Suprapubic skin (tissue), 4 donors: ENCODE measurements at regions not wholly inside any gene's neighbourhood (a gene's known extent, or its start where the extent isn't known, plus 50 kb on each side); places are given as distances from the start of the nearest gene placed in this dataset.

Experiments used
- CTCF ChIP-seq, 2 donors: fragments of 200-600 bp in 1 of 2; fragments of 450-650 bp in 1 of 2; sonication (generic) in 1 of 2; IDR thresholded peaks; one replicate each; pipeline ENCODE4 v1.5.1; 2016 to 2019; ENCODE audit warnings: antibody characterized with exemption in 2 of 2, mild to moderate bottlenecking in 1 of 2, moderate library complexity in 1 of 2
- EP300 ChIP-seq: sonication (generic); formaldehyde crosslinking; IDR thresholded peaks from one replicate; pipeline ENCODE4 v1.6.1; 2017; ENCODE audit warnings: antibody characterized with exemption
- POLR2A ChIP-seq, 2 donors: fragments of 450-650 bp; IDR thresholded peaks; one replicate each; pipeline ENCODE4 v1.6.1; 2017; ENCODE audit warnings: antibody characterized with exemption in 2 of 2, mild to moderate bottlenecking in 2 of 2, moderate library complexity in 2 of 2
- POLR2AphosphoS5 ChIP-seq, 3 donors: sonication (generic); formaldehyde crosslinking; IDR thresholded peaks; one replicate each; pipeline ENCODE4 v1.6.1; 2017; ENCODE audit warnings: antibody characterized with exemption in 3 of 3

DNA sequence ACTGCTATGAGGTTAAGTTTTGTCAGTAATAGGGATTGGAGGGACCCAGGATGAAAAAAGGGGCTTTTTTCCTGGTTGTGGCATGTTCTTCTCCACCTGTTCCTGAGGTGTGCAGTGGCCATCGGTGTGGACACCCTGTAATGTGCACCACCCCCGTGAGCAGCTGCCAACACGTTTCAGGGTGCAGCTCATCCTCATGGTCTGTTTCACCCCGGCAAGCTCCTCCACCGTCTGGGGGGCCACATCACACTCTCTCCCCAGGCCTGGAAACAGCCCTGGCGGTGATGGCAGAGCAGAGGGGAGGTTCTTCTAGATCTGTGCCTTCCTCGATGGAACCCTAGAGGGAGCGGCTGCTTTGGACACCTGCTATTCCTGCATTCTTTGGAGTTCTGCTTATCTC, 435.4 kb downstream of the MATN1 start:
- TF ChIP-seq CTCF (IDR thresholded peaks at IDR 0.05), result no peak
- no peak for TF ChIP-seq EP300
- TF ChIP-seq POLR2A (IDR thresholded peaks at IDR 0.05), result no peak
- TF ChIP-seq POLR2AphosphoS5 (IDR thresholded peaks at IDR 0.05), result no peak
